Body of pancreas (tissue), 4 donors: ENCODE measurements at regions not wholly inside any gene's neighbourhood (a gene's known extent, or its start where the extent isn't known, plus 50 kb on each side); places are given as distances from the start of the nearest gene placed in this dataset.
"Not testable (repeated sequence)": the region's sequence is repeated elsewhere in the genome, so short reads cannot be mapped to it uniquely, and the experiment has no call there.

Source experiments
- ATAC-seq: fragments of 150-250 bp; one replicate; pipeline ENCODE4 v1.9.1; 2016
- DNase-seq, 4 donors: peaks; one replicate each; pipeline ENCODE4 v3.0.0-alpha.2; 2019
- H3K27ac ChIP-seq, 4 donors: fragments of 200-600 bp; sonication (generic); 1 replicate in 3 of 4; 2 replicates in 1 of 4; pipeline versions ENCODE4 v1.5.1 to v1.6.1; 2016 to 2019; ENCODE audit warnings: mild to moderate bottlenecking in 1 of 4, mixed read lengths in 1 of 4, moderate library complexity in 1 of 4
- H3K27me3 ChIP-seq, 2 donors: fragments of 200-600 bp; sonication (generic); one replicate each; pipeline ENCODE4 v1.6.0; 2016; ENCODE audit warnings: mild to moderate bottlenecking in 1 of 2
- H3K36me3 ChIP-seq, 2 donors: fragments of 200-600 bp; sonication (generic); replicated peaks in 1 of 2; 2 replicates each; pipeline ENCODE4 v1.5.1; 2016; ENCODE audit warnings: low read depth in 2 of 2; ENCODE audit not compliant: insufficient read depth in 1 of 2
- H3K4me1 ChIP-seq: fragments of 200-600 bp; sonication (generic); one replicate; pipeline ENCODE4 v1.6.0; 2016
- H3K4me3 ChIP-seq, 2 donors: fragments of 200-600 bp; sonication (generic); 1 replicate in 1 of 2; 2 replicates in 1 of 2; pipeline ENCODE4 v1.5.1; 2016 to 2019
- H3K9me3 ChIP-seq, 3 donors: fragments of 200-600 bp; sonication (generic); 1 replicate in 2 of 3; 2 replicates in 1 of 3; pipeline ENCODE4 v1.5.1; 2016
- POLR2A ChIP-seq, 3 donors: fragments of 450-650 bp; IDR thresholded peaks; one replicate each; pipeline ENCODE4 v1.6.1; 2016; ENCODE audit warnings: antibody characterized with exemption in 3 of 3, mild to moderate bottlenecking in 2 of 3
- WGBS, 2 donors: methylation state at CpG; one replicate each; pipeline ENCODE4 v1.1.5; 2017; 5-methylcytosine and 5-hydroxymethylcytosine counted together
- intact Hi-C: fragments of 100-400 bp; cut with DNase I; formaldehyde crosslinking; loops from one replicate; pipeline ENCODE4 v1.15.1; 2023
- TF ChIP-seq, protein P1 (sequence below), 7 experiments: fragments of 450-650 bp in 4 of 7; fragments of 200-600 bp in 3 of 7; sonication (generic) in 3 of 7; IDR thresholded peaks; one replicate each; pipeline ENCODE4 v1.5.1; 2016 to 2019; ENCODE audit warnings: antibody characterized with exemption in 7 of 7

DNA sequence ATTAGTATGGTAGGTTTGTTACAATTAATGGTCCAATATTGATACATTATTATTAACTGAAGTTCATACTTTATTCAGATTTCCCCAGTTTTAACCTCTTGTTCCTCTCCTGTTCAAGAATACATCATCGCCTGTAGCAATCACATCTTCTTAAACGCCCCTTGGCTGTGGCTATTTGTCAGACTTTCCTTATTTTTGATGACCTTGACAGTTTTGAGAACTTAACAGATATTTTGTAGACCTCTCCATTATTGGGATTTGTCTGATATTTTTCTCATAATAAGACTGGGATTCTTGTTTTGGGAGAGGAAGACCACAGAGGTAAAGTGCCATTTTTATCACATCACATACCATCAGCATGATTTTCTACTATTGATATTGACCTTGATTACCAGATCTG is 112.3 kb upstream of the MARCHF11 start:
- TF ChIP-seq POLR2A (IDR thresholded peaks at IDR 0.05) = no peak
- TF ChIP-seq, protein P1, sequence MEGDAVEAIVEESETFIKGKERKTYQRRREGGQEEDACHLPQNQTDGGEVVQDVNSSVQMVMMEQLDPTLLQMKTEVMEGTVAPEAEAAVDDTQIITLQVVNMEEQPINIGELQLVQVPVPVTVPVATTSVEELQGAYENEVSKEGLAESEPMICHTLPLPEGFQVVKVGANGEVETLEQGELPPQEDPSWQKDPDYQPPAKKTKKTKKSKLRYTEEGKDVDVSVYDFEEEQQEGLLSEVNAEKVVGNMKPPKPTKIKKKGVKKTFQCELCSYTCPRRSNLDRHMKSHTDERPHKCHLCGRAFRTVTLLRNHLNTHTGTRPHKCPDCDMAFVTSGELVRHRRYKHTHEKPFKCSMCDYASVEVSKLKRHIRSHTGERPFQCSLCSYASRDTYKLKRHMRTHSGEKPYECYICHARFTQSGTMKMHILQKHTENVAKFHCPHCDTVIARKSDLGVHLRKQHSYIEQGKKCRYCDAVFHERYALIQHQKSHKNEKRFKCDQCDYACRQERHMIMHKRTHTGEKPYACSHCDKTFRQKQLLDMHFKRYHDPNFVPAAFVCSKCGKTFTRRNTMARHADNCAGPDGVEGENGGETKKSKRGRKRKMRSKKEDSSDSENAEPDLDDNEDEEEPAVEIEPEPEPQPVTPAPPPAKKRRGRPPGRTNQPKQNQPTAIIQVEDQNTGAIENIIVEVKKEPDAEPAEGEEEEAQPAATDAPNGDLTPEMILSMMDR (IDR thresholded peaks at IDR 0.05) = no peak
- Histone ChIP-seq H3K9me3 (peaks cover 0 to 3% (median 0%) of the 10 kb centered on the region in 3 donors), H3K36me3 (no peaks in the 10 kb centered on the region), H3K27ac (no peak overlapping the region), H3K4me1 (no peaks in the 10 kb centered on the region), H3K27me3 (no peaks in the 10 kb centered on the region), H3K4me3 (no peak overlapping the region)
- no peak for ATAC-seq
- 77 to 84% methylated on average over 2 of the region's 2 CpGs for WGBS, 2 donors
- DNase-seq = no peak
- intact Hi-C loops = no loop called here

DNA sequence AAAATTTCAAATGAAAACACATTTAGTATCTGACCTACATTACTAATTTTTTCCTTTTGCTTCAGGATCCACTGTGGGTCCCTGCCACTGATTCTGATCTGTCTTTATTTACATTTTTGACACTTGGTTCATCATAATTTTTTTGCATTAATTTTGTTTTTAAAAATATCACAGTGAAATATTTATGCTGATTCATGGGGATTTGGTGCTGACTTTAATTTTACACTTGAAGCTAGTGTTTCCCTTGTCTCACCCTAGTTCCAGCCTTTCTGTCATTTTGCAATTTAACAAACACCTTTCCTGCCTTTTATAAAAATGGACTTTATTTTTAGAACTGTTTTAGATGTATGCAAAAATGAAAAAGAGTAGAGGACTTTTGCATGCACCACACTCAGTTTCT is 111.9 kb upstream of the MARCHF11 start:
- no peaks in the 10 kb centered on the region for H3K4me1 ChIP-seq
- ATAC-seq = no peak
- TF ChIP-seq, protein P1 (IDR thresholded peaks at IDR 0.05) = no peak
- no peaks in the 10 kb centered on the region for H3K9me3 ChIP-seq
- H3K36me3 ChIP-seq = no peaks in the 10 kb centered on the region
- H3K27me3 ChIP-seq = no peaks in the 10 kb centered on the region
- H3K27ac ChIP-seq = no peak overlapping the region
- no peak for DNase-seq
- no peak overlapping the region for H3K4me3 ChIP-seq
- intact Hi-C loops = no loop called here

DNA sequence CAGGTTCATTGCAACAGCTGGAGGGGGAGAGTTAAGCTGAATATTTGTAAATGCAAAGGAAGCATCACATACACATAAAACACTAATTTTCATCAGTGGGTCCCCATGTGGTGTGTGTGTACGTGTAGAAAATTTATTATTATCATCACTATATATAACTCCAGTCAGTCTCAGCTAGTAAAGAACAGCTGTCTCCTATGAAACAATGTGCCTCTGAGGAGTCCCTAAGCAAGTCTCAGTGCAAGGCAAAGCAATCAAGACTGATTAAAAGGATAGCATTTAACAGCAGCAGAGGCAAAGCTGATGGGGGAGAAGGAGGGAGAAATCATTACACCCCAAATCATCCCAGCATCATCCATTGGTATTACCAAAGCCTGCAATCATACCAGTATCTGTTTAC is 104.2 kb upstream of the MARCHF11 start:
- 58 to 72% methylated on average over 1 of the region's 1 CpG for WGBS, 2 donors
- Histone ChIP-seq H3K27ac (no peak overlapping the region), H3K4me3 (no peak overlapping the region), H3K4me1 (no peaks in the 10 kb centered on the region), H3K9me3 (no peaks in the 10 kb centered on the region), H3K36me3 (no peaks in the 10 kb centered on the region), H3K27me3 (no peaks in the 10 kb centered on the region)
- intact Hi-C loops = no loop called here
- TF ChIP-seq, protein P1 (IDR thresholded peaks at IDR 0.05) = no peak
- TF ChIP-seq POLR2A (IDR thresholded peaks at IDR 0.05) = no peak
- ATAC-seq = no peak
- DNase-seq = no peak

DNA sequence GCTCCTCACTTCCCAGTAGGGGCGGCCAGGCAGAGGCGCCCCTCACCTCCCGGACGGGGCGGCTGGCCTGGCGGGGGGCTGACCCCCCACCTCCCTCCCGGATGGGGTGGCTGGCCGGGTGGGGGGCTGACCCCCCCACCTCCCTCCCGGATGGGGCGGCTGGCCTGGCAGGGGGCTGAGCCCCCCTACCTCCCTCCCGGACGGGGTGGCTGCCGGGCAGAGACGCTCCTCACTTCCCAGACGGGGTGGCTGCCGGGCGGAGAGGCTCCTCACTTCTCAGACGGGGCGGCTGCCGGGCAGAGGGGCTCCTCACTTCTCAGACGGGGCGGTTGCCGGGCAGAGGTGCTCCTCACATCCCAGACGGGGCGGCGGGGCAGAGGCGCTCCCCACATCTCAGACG is 97.3 kb upstream of the MARCHF11 start:
- H3K27ac ChIP-seq, DNase-seq, H3K9me3 ChIP-seq, intact Hi-C loops, H3K27me3 ChIP-seq, ATAC-seq, H3K36me3 ChIP-seq, H3K4me3 ChIP-seq, H3K4me1 ChIP-seq: not testable (repeated sequence)
- 95% methylated on average over 19 of the region's 28 CpGs; no CpG with 5 or more reads in 1 of the 2 donors for WGBS, 2 donors

DNA sequence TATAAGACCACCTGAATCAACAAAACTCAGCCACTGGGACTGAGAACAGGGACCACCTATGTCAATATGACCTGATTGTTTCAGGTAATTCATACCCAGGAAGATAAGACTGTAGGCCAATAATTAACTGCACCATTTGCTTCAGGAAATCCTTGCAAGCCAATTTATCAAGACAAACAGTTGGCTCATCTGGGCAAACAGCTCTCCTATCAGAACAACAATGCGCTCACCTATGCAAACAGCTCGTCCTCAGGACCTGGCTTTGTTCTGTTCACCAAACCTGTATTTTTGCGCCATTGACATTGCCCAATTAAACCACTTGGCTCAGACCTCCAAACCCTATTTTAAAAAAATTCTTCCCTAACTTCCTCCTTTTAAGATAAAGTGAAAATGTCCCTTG is 92.3 kb upstream of the MARCHF11 start:
- no peaks in the 10 kb centered on the region for H3K36me3 ChIP-seq
- H3K4me3 ChIP-seq = no peak overlapping the region
- intact Hi-C loops = no loop called here
- no peaks in the 10 kb centered on the region for H3K4me1 ChIP-seq
- ATAC-seq (no peak), DNase-seq (no peak)
- no peak for TF ChIP-seq POLR2A (IDR thresholded peaks at IDR 0.05)
- TF ChIP-seq, protein P1 (IDR thresholded peaks at IDR 0.05) = no peak
- no peaks in the 10 kb centered on the region for H3K27me3 ChIP-seq
- H3K27ac ChIP-seq = no peak overlapping the region
- WGBS, 2 donors = 51 to 56% methylated on average over 3 of the region's 3 CpGs
- no peaks in the 10 kb centered on the region for H3K9me3 ChIP-seq
